ENCODE measurements at regions not wholly inside any gene's neighbourhood (a gene's known extent, or its start where the extent isn't known, plus 50 kb on each side); places are given as distances from the start of the nearest gene placed in this dataset.

- no peak overlapping the region for H3K4me3 ChIP-seq (replicated peaks; ENCODE audit: insufficient read depth, low read length)
- no peak for DNase-seq (ENCODE audit: low read depth in 1 of 2, low spot score in 1 of 2)
- H3K27ac ChIP-seq (replicated peaks), result no peak overlapping the region
- H3K27me3 ChIP-seq (ENCODE audit: insufficient read depth, poor library complexity, severe bottlenecking), result no peaks in the 10 kb centered on the region
- TF ChIP-seq GABPA (IDR thresholded peaks at IDR 0.05; ENCODE audit: low read depth) (no peak), CTCF (IDR thresholded peaks at IDR 0.05; ENCODE audit: insufficient read depth, low read length) (no peak), SPI1 (IDR thresholded peaks at IDR 0.05; ENCODE audit: borderline replicate concordance, low read depth) (no peak), POLR2AphosphoS5 (IDR thresholded peaks at IDR 0.05; ENCODE audit: low read depth) (no peak), REST (IDR thresholded peaks at IDR 0.05; ENCODE audit: insufficient replicate concordance, low read depth) (no peak)
Observed at GRCh38 chr1:80842796-80843195, 957.9 kb upstream of the ADGRL2 start.

- DNase-seq (ENCODE audit: low read depth in 1 of 2, low spot score in 1 of 2), result no peak
- Histone ChIP-seq H3K27me3 (ENCODE audit: insufficient read depth, poor library complexity, severe bottlenecking) (no peaks in the 10 kb centered on the region), H3K4me3 (replicated peaks; ENCODE audit: insufficient read depth, low read length) (no peak overlapping the region), H3K27ac (replicated peaks) (no peak overlapping the region)
- TF ChIP-seq CTCF (IDR thresholded peaks at IDR 0.05; ENCODE audit: insufficient read depth, low read length) (no peak), SPI1 (IDR thresholded peaks at IDR 0.05; ENCODE audit: borderline replicate concordance, low read depth) (no peak), REST (IDR thresholded peaks at IDR 0.05; ENCODE audit: insufficient replicate concordance, low read depth) (no peak), POLR2AphosphoS5 (IDR thresholded peaks at IDR 0.05; ENCODE audit: low read depth) (no peak), GABPA (IDR thresholded peaks at IDR 0.05; ENCODE audit: low read depth) (no peak)
Observed at GRCh38 chr1:80841261-80841660, 959.5 kb upstream of the ADGRL2 start.

GRCh38 chr1:80837066-80837465, 963.7 kb upstream of the ADGRL2 start:
- H3K27me3 ChIP-seq (ENCODE audit: insufficient read depth, poor library complexity, severe bottlenecking), result no peaks in the 10 kb centered on the region
- TF ChIP-seq REST (IDR thresholded peaks at IDR 0.05; ENCODE audit: insufficient replicate concordance, low read depth) (no peak), SPI1 (IDR thresholded peaks at IDR 0.05; ENCODE audit: borderline replicate concordance, low read depth) (no peak), CTCF (IDR thresholded peaks at IDR 0.05; ENCODE audit: insufficient read depth, low read length) (no peak), POLR2AphosphoS5 (IDR thresholded peaks at IDR 0.05; ENCODE audit: low read depth) (no peak), GABPA (IDR thresholded peaks at IDR 0.05; ENCODE audit: low read depth) (no peak)
- H3K4me3 ChIP-seq (replicated peaks; ENCODE audit: insufficient read depth, low read length), result no peak overlapping the region
- H3K27ac ChIP-seq (replicated peaks), result no peak overlapping the region
- DNase-seq (ENCODE audit: low read depth in 1 of 2, low spot score in 1 of 2), result no peak
